ENCODE measurements at regions not wholly inside any gene's neighbourhood (a gene's known extent, or its start where the extent isn't known, plus 50 kb on each side); places are given as distances from the start of the nearest gene placed in this dataset.
"Not testable (repeated sequence)": the region's sequence is repeated elsewhere in the genome, so short reads cannot be mapped to it uniquely, and the experiment has no call there.

GRCh38 chr6:115873901-115874300 is 186.8 kb downstream of the FRK start:
- H3K27ac Mint-ChIP-seq, result no peak overlapping the region

DNA sequence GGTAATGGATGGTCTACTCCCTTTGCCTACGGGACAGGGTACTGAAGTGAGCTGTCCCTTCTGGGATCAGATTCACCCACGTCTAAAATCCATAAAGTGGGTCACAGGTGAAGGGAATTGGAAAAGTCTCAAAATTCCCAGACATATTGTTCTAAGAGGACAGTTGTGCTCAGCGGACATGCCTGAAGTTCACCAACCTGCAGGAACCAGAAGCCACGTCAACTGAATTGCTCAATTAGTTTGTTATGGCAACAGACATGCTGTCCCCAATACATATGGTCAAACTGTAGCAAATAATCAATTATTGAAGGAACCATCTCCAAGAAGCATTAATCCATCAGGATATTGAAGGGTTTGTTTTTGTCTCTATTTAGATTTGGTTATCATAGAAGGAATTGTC is 190.2 kb downstream of the FRK start:
- no peaks in the 10 kb centered on the region for H3K36me3 Mint-ChIP-seq
- no peaks in the 10 kb centered on the region for H3K27me3 Mint-ChIP-seq
- DNase-seq, result no peak
- H3K9me3 Mint-ChIP-seq, result no peaks in the 10 kb centered on the region
- no peak overlapping the region for H3K4me3 Mint-ChIP-seq
- H3K27ac Mint-ChIP-seq, result no peak overlapping the region
- no peaks in the 10 kb centered on the region for H3K4me1 Mint-ChIP-seq

More at GRCh38 chr6:115873901-115874300, 186.8 kb downstream of the FRK start:
- no peaks in the 10 kb centered on the region for H3K4me1 Mint-ChIP-seq
- DNase-seq, result no peak
- no peak overlapping the region for H3K4me3 Mint-ChIP-seq
- H3K36me3 Mint-ChIP-seq, result no peaks in the 10 kb centered on the region
- H3K27me3 Mint-ChIP-seq, result no peaks in the 10 kb centered on the region
- H3K9me3 Mint-ChIP-seq, result no peaks in the 10 kb centered on the region

- Mint-ChIP-seq H3K4me3 (no peak overlapping the region), H3K9me3 (no peaks in the 10 kb centered on the region), H3K27ac (no peak overlapping the region), H3K4me1 (no peaks in the 10 kb centered on the region), H3K27me3 (no peaks in the 10 kb centered on the region), H3K36me3 (no peaks in the 10 kb centered on the region)
- no peak for DNase-seq
Observed at GRCh38 chr6:115865914-115866313, 194.8 kb downstream of the FRK start.

DNA sequence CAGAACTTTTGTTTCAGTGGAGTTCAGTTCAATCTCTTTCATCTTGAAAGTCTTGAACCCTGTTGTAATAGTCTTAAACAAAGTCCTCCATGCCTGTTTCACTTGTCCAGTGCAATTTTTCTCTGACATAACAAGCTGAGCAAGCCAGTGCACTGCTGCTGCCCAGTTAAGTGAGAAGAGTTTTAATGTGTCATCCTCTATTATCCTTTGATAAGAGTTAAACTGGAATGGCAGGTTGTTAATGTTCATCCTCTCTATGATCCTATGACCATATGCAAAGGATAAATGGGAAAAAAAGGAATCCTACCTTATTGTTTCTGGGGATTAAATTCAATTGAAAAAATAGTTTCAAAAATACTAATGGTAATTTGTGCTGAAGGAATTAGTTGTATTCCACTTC is 197.5 kb downstream of the FRK start:
- H3K36me3 Mint-ChIP-seq, result no peaks in the 10 kb centered on the region
- no peaks in the 10 kb centered on the region for H3K4me1 Mint-ChIP-seq
- no peak overlapping the region for H3K4me3 Mint-ChIP-seq
- H3K9me3 Mint-ChIP-seq, result no peaks in the 10 kb centered on the region
- no peaks in the 10 kb centered on the region for H3K27me3 Mint-ChIP-seq
- DNase-seq, result no peak
- no peak overlapping the region for H3K27ac Mint-ChIP-seq

GRCh38 chr6:115861658-115862057 is 199.0 kb downstream of the FRK start:
- H3K4me1 Mint-ChIP-seq, DNase-seq, H3K4me3 Mint-ChIP-seq, H3K27ac Mint-ChIP-seq, H3K27me3 Mint-ChIP-seq, H3K9me3 Mint-ChIP-seq, H3K36me3 Mint-ChIP-seq: not testable (repeated sequence)

- H3K9me3 Mint-ChIP-seq, H3K36me3 Mint-ChIP-seq: not testable (repeated sequence)
Observed at GRCh38 chr6:115859577-115859976, 201.1 kb downstream of the FRK start.

GRCh38 chr6:115854866-115855665 is 205.6 kb downstream of the FRK start:
- no peak for DNase-seq
- Mint-ChIP-seq H3K36me3 (no peaks in the 10 kb centered on the region), H3K27ac (no peak overlapping the region), H3K27me3 (no peaks in the 10 kb centered on the region), H3K4me3 (no peak overlapping the region), H3K9me3 (peaks cover 11% of the 10 kb centered on the region), H3K4me1 (no peaks in the 10 kb centered on the region)

More at GRCh38 chr6:115859577-115859976, 201.1 kb downstream of the FRK start:
- DNase-seq, H3K27ac Mint-ChIP-seq, H3K4me1 Mint-ChIP-seq, H3K27me3 Mint-ChIP-seq, H3K4me3 Mint-ChIP-seq: not testable (repeated sequence)

GRCh38 chr6:115847671-115848070 is 213.0 kb downstream of the FRK start:
- Mint-ChIP-seq H3K4me3 (no peak overlapping the region), H3K27ac (no peak overlapping the region), H3K27me3 (no peaks in the 10 kb centered on the region), H3K36me3 (no peaks in the 10 kb centered on the region), H3K4me1 (no peaks in the 10 kb centered on the region), H3K9me3 (no peaks in the 10 kb centered on the region)
- DNase-seq, result no peak

GRCh38 chr6:115843945-115844344 is 216.7 kb downstream of the FRK start:
- no peak for DNase-seq
- Mint-ChIP-seq H3K27me3 (no peaks in the 10 kb centered on the region), H3K4me1 (no peaks in the 10 kb centered on the region)

GRCh38 chr6:115842338-115842737 is 218.4 kb downstream of the FRK start:
- H3K4me3 Mint-ChIP-seq, result no peak overlapping the region
- no peak overlapping the region for H3K27ac Mint-ChIP-seq
- no peaks in the 10 kb centered on the region for H3K9me3 Mint-ChIP-seq
- no peaks in the 10 kb centered on the region for H3K36me3 Mint-ChIP-seq
- H3K4me1 Mint-ChIP-seq, result no peaks in the 10 kb centered on the region
- no peaks in the 10 kb centered on the region for H3K27me3 Mint-ChIP-seq
- no peak for DNase-seq

More at GRCh38 chr6:115843945-115844344, 216.7 kb downstream of the FRK start:
- H3K9me3 Mint-ChIP-seq, result no peaks in the 10 kb centered on the region
- H3K4me3 Mint-ChIP-seq, result no peak overlapping the region
- H3K36me3 Mint-ChIP-seq, result no peaks in the 10 kb centered on the region
- H3K27ac Mint-ChIP-seq, result no peak overlapping the region

DNA sequence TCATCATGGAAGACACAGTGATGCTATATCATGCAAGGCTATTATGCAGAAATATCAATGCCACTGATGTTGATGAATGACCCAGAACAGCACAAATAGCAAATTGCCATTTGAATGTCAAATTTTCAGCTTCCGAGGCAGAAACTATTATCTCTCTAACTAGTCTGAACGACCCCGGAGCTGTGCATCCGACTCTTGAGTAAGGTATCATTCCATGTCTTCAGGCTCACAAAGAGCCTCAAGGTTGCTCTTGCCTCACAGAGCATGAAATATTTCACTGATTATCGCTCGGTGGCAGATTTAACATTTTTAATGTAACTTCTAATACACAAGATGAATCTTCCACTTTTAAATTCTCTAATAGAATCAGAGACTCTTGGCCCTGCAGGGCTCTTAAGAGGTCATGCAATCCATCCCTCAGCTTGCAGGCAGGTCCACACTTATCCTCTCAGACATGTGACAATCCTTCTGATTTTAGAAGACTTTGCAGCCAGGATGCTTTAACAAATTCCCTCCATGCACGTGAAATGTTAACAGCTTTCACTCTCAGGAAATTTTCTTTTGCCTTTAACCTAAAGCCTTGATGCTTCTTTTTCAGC is 221.0 kb downstream of the FRK start:
- H3K4me1 Mint-ChIP-seq, result no peaks in the 10 kb centered on the region
- DNase-seq, result no peak
- no peaks in the 10 kb centered on the region for H3K36me3 Mint-ChIP-seq
- peaks cover 4% of the 10 kb centered on the region for H3K9me3 Mint-ChIP-seq
- no peaks in the 10 kb centered on the region for H3K27me3 Mint-ChIP-seq
- no peak overlapping the region for H3K27ac Mint-ChIP-seq
- H3K4me3 Mint-ChIP-seq, result no peak overlapping the region

DNA sequence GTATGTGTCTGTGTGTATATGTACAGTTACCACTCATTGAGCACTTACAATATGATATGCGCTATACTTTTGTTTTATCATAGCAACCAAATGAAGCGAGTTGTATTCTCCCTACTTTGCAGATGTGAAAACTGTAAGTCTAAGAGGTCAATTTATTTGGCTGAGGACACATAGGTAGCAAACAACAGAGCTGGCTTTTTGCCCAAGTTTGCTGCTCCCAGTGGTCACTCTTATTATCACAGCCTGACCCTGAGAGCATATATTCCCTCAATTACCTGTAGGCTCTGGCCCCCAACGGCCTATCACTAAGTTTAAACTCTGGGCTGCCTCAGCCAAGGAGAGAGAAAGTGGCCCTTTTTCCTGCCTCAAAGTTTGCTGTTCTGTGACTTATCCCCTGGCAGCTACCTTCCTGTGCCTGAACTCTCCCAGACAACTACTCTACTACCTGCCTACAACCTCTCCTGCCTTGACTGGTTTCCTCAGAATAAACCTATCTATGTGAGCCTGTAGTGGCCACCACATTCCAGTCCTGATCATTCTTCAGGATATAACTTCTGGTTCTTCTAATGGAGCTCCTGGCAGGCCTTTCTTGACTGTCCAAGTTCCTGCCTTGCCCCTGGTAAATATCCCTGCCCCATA is 221.8 kb downstream of the FRK start:
- Mint-ChIP-seq H3K27ac (no peak overlapping the region), H3K9me3 (peaks cover 4% of the 10 kb centered on the region), H3K27me3 (no peaks in the 10 kb centered on the region), H3K4me1 (no peaks in the 10 kb centered on the region), H3K36me3 (no peaks in the 10 kb centered on the region), H3K4me3 (no peak overlapping the region)
- DNase-seq, result no peak

- H3K27me3 Mint-ChIP-seq, result no peaks in the 10 kb centered on the region
Observed at GRCh38 chr6:115838216-115838615, 222.5 kb downstream of the FRK start.

GRCh38 chr6:115836374-115836773 is 224.3 kb downstream of the FRK start:
- H3K27ac Mint-ChIP-seq, H3K36me3 Mint-ChIP-seq, H3K4me3 Mint-ChIP-seq, H3K9me3 Mint-ChIP-seq, DNase-seq, H3K27me3 Mint-ChIP-seq, H3K4me1 Mint-ChIP-seq: not testable (repeated sequence)

More at GRCh38 chr6:115838216-115838615, 222.5 kb downstream of the FRK start:
- Mint-ChIP-seq H3K4me3 (no peak overlapping the region), H3K9me3 (peaks cover 4% of the 10 kb centered on the region), H3K36me3 (no peaks in the 10 kb centered on the region), H3K4me1 (no peaks in the 10 kb centered on the region), H3K27ac (no peak overlapping the region)
- DNase-seq, result no peak

- Mint-ChIP-seq H3K36me3 (no peaks in the 10 kb centered on the region), H3K4me3 (no peak overlapping the region), H3K27ac (no peak overlapping the region), H3K9me3 (peaks cover 4% of the 10 kb centered on the region), H3K27me3 (no peaks in the 10 kb centered on the region), H3K4me1 (no peaks in the 10 kb centered on the region)
- DNase-seq, result no peak
Observed at GRCh38 chr6:115835314-115835713, 225.4 kb downstream of the FRK start.

All from activated naive CD8-positive, alpha-beta T cell treated with anti-CD3 and anti-CD28 coated beads for 36 hours (primary cell).